Transverse colon (tissue), 4 donors: ENCODE measurements at regions not wholly inside any gene's neighbourhood (a gene's known extent, or its start where the extent isn't known, plus 50 kb on each side); places are given as distances from the start of the nearest gene placed in this dataset.
"Not testable (repeated sequence)": the region's sequence is repeated elsewhere in the genome, so short reads cannot be mapped to it uniquely, and the experiment has no call there.

Source experiments
- DNase-seq: peaks from one replicate; pipeline ENCODE4 v3.0.0-alpha.2; 2019
- H3K27ac ChIP-seq, 4 donors: fragments of 200-600 bp; sonication (generic); 2 replicates each; pipeline ENCODE4 v1.5.1; 2016 to 2018; ENCODE audit warnings: inconsistent platforms in 4 of 4
- H3K27me3 ChIP-seq: fragments of 200-600 bp; sonication (generic); 2 replicates; pipeline ENCODE4 v1.5.1; 2017; ENCODE audit warnings: inconsistent platforms
- H3K36me3 ChIP-seq, 4 donors: fragments of 200-600 bp; sonication (generic); 2 replicates each; pipeline ENCODE4 v1.5.1; 2017 to 2019; ENCODE audit warnings: inconsistent platforms in 4 of 4
- H3K4me1 ChIP-seq, 4 donors: fragments of 200-600 bp; sonication (generic); 2 replicates each; pipeline ENCODE4 v1.5.1; 2017 to 2020; ENCODE audit warnings: inconsistent platforms in 4 of 4
- H3K4me3 ChIP-seq, 4 donors: fragments of 200-600 bp; sonication (generic); 1 replicate in 1 of 4; 2 replicates in 3 of 4; pipeline versions ENCODE4 v1.5.1 to v1.6.1; 2017 to 2019; ENCODE audit warnings: inconsistent platforms in 4 of 4
- H3K9me3 ChIP-seq, 2 donors: fragments of 200-600 bp; sonication (generic); 2 replicates each; pipeline ENCODE4 v1.5.1; 2017 to 2019; ENCODE audit warnings: inconsistent platforms in 2 of 2
- CTCF ChIP-seq, 5 experiments: fragments of 200-600 bp in 3 of 5; fragments of 450-650 bp in 2 of 5; sonication (generic) in 3 of 5; IDR thresholded peaks; 1 replicate in 2 of 5; 2 replicates in 3 of 5; pipeline ENCODE4 v1.5.1; 2016 to 2017; ENCODE audit warnings: antibody characterized with exemption in 5 of 5, inconsistent platforms in 3 of 5, mild to moderate bottlenecking in 2 of 5, moderate library complexity in 1 of 5
- EP300 ChIP-seq: sonication (generic); formaldehyde crosslinking; IDR thresholded peaks from one replicate; pipeline ENCODE4 v1.6.1; 2017; ENCODE audit warnings: antibody characterized with exemption, low read depth
- POLR2A ChIP-seq: fragments of 450-650 bp; IDR thresholded peaks from one replicate; pipeline ENCODE4 v1.6.1; 2016; ENCODE audit warnings: antibody characterized with exemption, mild to moderate bottlenecking, moderate library complexity
- POLR2AphosphoS5 ChIP-seq, 3 donors: sonication (generic); formaldehyde crosslinking; IDR thresholded peaks; one replicate each; pipeline ENCODE4 v1.6.1; 2016; ENCODE audit warnings: antibody characterized with exemption in 3 of 3
- WGBS, 2 donors: methylation state at CpG; one replicate each; pipeline ENCODE4 v1.1.5; 2018; ENCODE audit warnings: low coverage in 1 of 2; 5-methylcytosine and 5-hydroxymethylcytosine counted together
- in situ Hi-C, 4 donors: fragments of 200-750 bp; cut with MboI; loops; one replicate each; pipeline versions ENCODE4 v1.15.0 to v1.15.1; 2017; ENCODE audit warnings: low sequenced_read_pairs in 3 of 4, low pct_ligation_motif_present in 1 of 4, low pct_unique_long_range_greater_than_20kb in 1 of 4
- intact Hi-C: fragments of 100-400 bp; cut with DNase I; formaldehyde crosslinking; loops from one replicate; pipeline ENCODE4 v1.15.1; 2023; ENCODE audit warnings: low total_unique reads

GRCh38 chr20:39968495-39968894 lies 720.5 kb downstream of the MAFB start:
- Histone ChIP-seq H3K4me3 (no peak overlapping the region), H3K9me3 (peaks cover 0 to 3% of the 10 kb centered on the region in 2 donors), H3K27me3 (no peaks in the 10 kb centered on the region), H3K36me3 (no peaks in the 10 kb centered on the region), H3K4me1 (no peaks in the 10 kb centered on the region), H3K27ac (no peak overlapping the region)
- 81 to 100% methylated on average over 2 of the region's 2 CpGs for WGBS, 2 donors
- TF ChIP-seq EP300, result no peak
- no peak for TF ChIP-seq CTCF (IDR thresholded peaks at IDR 0.05)
- no peak for TF ChIP-seq POLR2AphosphoS5 (IDR thresholded peaks at IDR 0.05)
- no peak for TF ChIP-seq POLR2A
- in situ Hi-C loops, result no loop called here
- DNase-seq, result no peak
- intact Hi-C loops, result no loop called here

- Histone ChIP-seq H3K9me3 (peaks cover 0 to 3% of the 10 kb centered on the region in 2 donors), H3K36me3 (no peaks in the 10 kb centered on the region), H3K27ac (no peak overlapping the region), H3K4me3 (no peak overlapping the region), H3K4me1 (no peaks in the 10 kb centered on the region), H3K27me3 (no peaks in the 10 kb centered on the region)
- TF ChIP-seq EP300 (no peak), POLR2AphosphoS5 (IDR thresholded peaks at IDR 0.05) (no peak), CTCF (IDR thresholded peaks at IDR 0.05) (no peak), POLR2A (no peak)
- DNase-seq, result no peak
- intact Hi-C loops (no loop called here), in situ Hi-C loops (no loop called here)
These were observed 721.2 kb downstream of the MAFB start for GRCh38 chr20:39967806-39968205.

GRCh38 chr20:39961637-39962244 lies 727.3 kb downstream of the MAFB start:
- H3K27ac ChIP-seq, result no peak overlapping the region
- no peaks in the 10 kb centered on the region for H3K9me3 ChIP-seq
- peaks cover 0 to 12% (median 3%) of the 10 kb centered on the region in 4 donors for H3K4me1 ChIP-seq
- no peaks in the 10 kb centered on the region for H3K36me3 ChIP-seq
- DNase-seq, result no peak
- TF ChIP-seq CTCF (IDR thresholded peaks at IDR 0.05), result no peak
- no peak for TF ChIP-seq POLR2AphosphoS5 (IDR thresholded peaks at IDR 0.05)
- no peak for TF ChIP-seq EP300
- TF ChIP-seq POLR2A, result no peak
- in situ Hi-C loops, result no loop called here
- no peaks in the 10 kb centered on the region for H3K27me3 ChIP-seq
- intact Hi-C loops, result no loop called here
- 71 to 79% methylated on average over 5 to 6 of the region's 6 CpGs for WGBS, 2 donors
- H3K4me3 ChIP-seq, result no peak overlapping the region

DNA sequence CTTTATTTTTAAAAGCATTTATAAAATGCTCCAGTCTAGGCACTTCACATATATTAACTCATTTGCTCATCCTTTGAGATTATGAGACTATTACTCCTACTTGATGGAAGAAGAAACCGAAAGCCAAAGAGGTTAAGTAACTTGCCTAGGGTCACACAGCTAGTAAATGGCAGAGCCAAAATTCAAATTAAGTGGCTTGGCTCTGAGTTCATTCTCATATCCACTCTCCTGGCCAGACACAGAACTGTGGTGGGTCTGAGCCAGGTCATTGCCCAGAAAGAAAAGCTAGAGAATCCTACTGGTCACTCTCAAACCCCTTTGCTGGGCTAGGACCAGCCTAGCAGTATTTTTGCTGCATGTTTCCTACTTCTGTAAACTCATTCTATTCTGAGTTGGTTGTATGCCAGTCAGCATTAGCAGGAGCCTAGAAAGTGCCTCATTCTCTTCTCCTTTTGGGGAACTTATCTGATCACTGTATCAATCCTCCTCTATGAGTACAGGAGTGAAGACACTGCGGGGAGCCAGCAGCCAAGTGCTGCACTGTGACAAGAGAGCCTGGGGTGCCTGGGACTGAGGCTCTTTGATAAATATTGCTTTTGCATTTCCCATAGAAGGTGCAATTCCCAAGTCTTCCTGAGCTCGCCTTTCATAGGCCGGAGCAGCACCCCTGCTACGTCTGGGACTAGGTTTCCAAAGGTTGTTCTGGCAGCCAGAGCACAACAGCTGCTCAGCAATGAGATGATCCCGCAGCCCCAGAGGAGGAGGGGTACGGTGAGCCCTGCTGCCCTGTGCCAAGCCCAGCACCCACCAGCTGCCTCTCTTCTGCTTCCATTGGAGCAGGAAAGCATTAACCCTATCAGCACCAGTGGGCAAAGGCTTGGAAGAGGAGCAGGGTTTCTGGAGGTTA lies 728.3 kb downstream of the MAFB start:
- Histone ChIP-seq H3K4me1 (peaks cover 0 to 12% (median 3%) of the 10 kb centered on the region in 4 donors), H3K27ac (no peak overlapping the region), H3K9me3 (no peaks in the 10 kb centered on the region), H3K27me3 (no peaks in the 10 kb centered on the region), H3K36me3 (no peaks in the 10 kb centered on the region), H3K4me3 (no peak overlapping the region)
- 34 to 42% methylated on average over 2 to 7 of the region's 7 CpGs for WGBS, 2 donors
- intact Hi-C loops (no loop called here), in situ Hi-C loops (no loop called here)
- TF ChIP-seq EP300 (no peak), CTCF (IDR thresholded peaks at IDR 0.05) (no peak), POLR2AphosphoS5 (IDR thresholded peaks at IDR 0.05) (no peak), POLR2A (no peak)
- no peak for DNase-seq

- H3K27me3 ChIP-seq, H3K27ac ChIP-seq, H3K36me3 ChIP-seq, H3K4me3 ChIP-seq, DNase-seq, H3K9me3 ChIP-seq, in situ Hi-C loops, intact Hi-C loops: not testable (repeated sequence)
- 83 to 90% methylated on average over 3 of the region's 3 CpGs for WGBS, 2 donors
- H3K4me1 ChIP-seq, result peaks cover 0 to 12% (median 3%) of the 10 kb centered on the region in 4 donors
These were observed 731.1 kb downstream of the MAFB start for GRCh38 chr20:39957911-39958310.
